AG04450 (cell line): ENCODE measurements at regions not wholly inside any gene's neighbourhood (a gene's known extent, or its start where the extent isn't known, plus 50 kb on each side); places are given as distances from the start of the nearest gene placed in this dataset.
A peak's percentile ranks its signal among the peaks of the same experiment; 100 is the strongest.

Experiments
- CTCF ChIA-PET: fragments of 300-600, 350-600 bp; formaldehyde crosslinking; extraction: SDS; loops from one replicate; lab custom pipeline; 2022; ENCODE audit warnings: antibody characterized with exemption, inconsistent platforms; lab: Charles Lee
- POLR2A ChIA-PET: fragments of 350-600 bp; formaldehyde crosslinking; extraction: SDS; loops from one replicate; lab custom pipeline; 2021; ENCODE audit warnings: antibody characterized with exemption, inconsistent platforms; lab: Yijun Ruan, JAX
- DNase-seq: peaks from one replicate; pipeline ENCODE4 v3.0.0-alpha.2; 2011; ENCODE audit warnings: low read depth, low spot score
- H3K27ac ChIP-seq: one replicate; pipeline ENCODE4 v1.5.1; 2012; ENCODE audit warnings: low read depth, low read length, control low read depth
- H3K27me3 ChIP-seq: one replicate; pipeline ENCODE4 v1.6.0; 2012; ENCODE audit warnings: low read length; ENCODE audit not compliant: control insufficient read depth, insufficient read depth
- H3K4me3 ChIP-seq: 2 replicates; pipeline ENCODE4 v1.5.1; 2011; ENCODE audit warnings: mild to moderate bottlenecking, low read depth, low read length, control low read depth
- H3K9me3 ChIP-seq: 2 replicates; pipeline ENCODE4 v1.5.1; 2012; ENCODE audit warnings: low read length; ENCODE audit not compliant: control insufficient read depth, insufficient read depth
- CTCF ChIP-seq: IDR thresholded peaks from 2 replicates; pipeline ENCODE4 v1.5.1; 2011; ENCODE audit warnings: low read depth, low read length, control low read depth, inconsistent platforms

DNA sequence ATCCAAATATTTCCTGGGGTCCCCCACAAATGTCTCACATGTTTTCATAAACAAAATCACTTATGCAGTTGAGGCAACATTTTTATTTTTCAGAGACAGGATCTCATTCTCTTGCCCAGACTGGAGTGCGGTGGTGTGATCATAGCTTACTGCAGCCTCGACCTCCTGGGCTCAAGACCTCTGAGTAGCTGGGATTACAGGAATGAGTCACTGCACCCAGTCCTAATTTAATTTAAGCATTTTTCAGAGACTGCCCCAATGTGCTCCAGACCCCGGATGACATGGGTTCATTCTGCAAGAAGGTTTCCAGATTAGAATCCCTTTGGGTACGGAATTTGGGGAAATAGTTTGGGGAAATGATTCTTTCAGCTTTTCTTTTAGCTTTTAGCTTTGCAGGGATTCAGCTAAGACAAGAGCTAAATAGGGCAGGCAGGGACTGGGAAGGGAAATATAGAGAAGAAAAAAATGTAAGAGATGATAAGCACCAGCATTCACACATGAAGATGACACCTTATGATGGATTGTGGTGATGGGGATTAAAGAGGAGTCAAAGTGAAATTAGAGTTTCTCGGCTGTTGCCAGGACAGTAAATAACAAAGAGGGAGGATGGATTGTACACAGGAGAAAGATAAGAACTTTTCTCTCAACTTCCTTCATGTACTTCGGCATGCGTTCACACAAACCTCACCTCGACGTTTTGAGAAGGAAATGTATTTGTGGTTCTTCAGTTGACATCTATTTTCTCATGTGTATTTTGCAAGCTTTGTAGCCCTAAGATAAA is 169.4 kb upstream of the TAB2 start:
- Histone ChIP-seq H3K4me3 (no peak overlapping the region), H3K27ac (no peak overlapping the region), H3K27me3 (peaks cover 22% of the 10 kb centered on the region), H3K9me3 (no peaks in the 10 kb centered on the region)
- POLR2A ChIA-PET: no interaction called here
- TF ChIP-seq CTCF: no peak
- CTCF ChIA-PET: no interaction called here
- DNase-seq: no peak

GRCh38 chr6:149149653-149150052 is 167.9 kb upstream of the TAB2 start:
- DNase-seq: no peak
- ChIA-PET CTCF (no interaction called here), POLR2A (no interaction called here)
- Histone ChIP-seq H3K9me3 (no peaks in the 10 kb centered on the region), H3K4me3 (no peak overlapping the region), H3K27me3 (peaks cover 29% of the 10 kb centered on the region), H3K27ac (no peak overlapping the region)
- no peak for TF ChIP-seq CTCF

DNA sequence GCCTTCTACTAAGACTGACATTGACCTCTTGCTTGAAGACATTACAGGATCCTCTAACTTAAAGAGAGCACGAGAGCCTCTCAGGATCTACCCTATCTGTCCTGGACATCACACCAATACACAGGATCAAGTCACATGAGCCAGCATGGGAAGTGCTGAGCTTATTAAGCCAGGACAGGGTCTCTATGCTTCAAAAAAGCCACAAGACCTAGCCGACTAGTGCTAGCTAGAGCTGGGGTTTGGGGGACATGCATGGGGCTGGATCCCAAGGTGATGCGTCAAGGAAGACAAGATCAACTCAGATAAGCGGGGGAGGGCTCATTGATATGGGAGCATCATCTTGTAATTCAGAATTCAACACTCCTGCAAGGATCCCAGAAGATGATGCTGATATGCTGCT is 167.2 kb upstream of the TAB2 start:
- TF ChIP-seq CTCF: no peak
- peaks cover 29% of the 10 kb centered on the region for H3K27me3 ChIP-seq
- no peak for DNase-seq
- no peak overlapping the region for H3K4me3 ChIP-seq
- ChIA-PET POLR2A (no interaction called here), CTCF (no interaction called here)
- no peak overlapping the region for H3K27ac ChIP-seq
- H3K9me3 ChIP-seq: no peaks in the 10 kb centered on the region

DNA sequence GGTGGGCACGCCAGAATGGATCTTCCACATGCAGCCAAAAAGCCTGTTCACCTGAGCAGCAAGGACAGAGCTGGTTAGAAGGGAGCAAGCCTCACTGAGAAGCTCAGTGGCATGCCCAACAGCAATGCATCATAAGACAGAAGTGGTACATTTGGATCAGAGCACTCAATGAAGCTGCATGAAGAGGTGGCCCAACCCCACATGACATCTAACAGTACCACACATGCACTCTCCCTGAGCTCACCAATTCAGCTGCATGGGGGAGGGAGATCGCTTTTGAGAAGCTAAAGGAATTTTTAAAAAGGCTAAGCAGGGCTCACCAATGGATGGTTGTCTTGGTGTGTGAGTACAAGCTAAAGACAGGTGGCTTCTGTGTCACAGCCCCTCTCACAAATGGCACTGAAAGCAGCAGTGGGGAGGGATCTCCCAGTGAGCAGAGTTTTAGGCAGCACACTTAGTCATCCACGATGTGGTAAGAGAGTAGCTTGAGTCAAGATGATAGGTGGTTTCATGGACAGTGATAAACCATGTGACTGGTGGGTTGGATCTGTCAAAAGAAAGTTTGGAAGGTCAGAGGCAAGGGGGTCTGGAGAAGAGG is 166.6 kb upstream of the TAB2 start:
- POLR2A ChIA-PET: no interaction called here
- Histone ChIP-seq H3K27ac (no peak overlapping the region), H3K4me3 (no peak overlapping the region), H3K27me3 (peaks cover 29% of the 10 kb centered on the region), H3K9me3 (no peaks in the 10 kb centered on the region)
- TF ChIP-seq CTCF: no peak
- no peak for DNase-seq
- CTCF ChIA-PET: no interaction called here

DNA sequence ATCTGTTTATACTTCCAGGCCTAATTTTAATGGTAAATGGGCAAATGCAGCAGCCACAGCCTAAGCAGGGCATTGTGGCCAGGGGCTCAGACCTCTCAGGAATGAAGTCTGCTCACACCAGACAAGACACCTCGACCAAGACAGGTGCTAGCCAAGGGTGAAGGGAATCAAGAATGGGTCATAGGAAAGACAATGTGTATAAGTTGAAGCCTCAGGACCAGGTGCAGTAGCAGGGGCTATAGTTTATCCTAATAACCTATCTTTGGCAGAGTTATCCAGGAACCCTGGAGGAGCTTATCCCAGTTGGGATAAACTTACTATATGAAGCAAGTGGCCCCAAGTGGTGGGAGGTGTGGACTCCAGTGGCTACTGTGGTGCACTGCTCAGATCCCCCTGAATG is 165.0 kb upstream of the TAB2 start:
- H3K27me3 ChIP-seq: peaks cover 29% of the 10 kb centered on the region
- ChIA-PET POLR2A (no interaction called here), CTCF (no interaction called here)
- DNase-seq: no peak
- no peak overlapping the region for H3K4me3 ChIP-seq
- TF ChIP-seq CTCF: no peak
- no peaks in the 10 kb centered on the region for H3K9me3 ChIP-seq
- peak overlapping the region; percentile 13 for H3K27ac ChIP-seq
